ENCODE measurements at regions not wholly inside any gene's neighbourhood (a gene's known extent, or its start where the extent isn't known, plus 50 kb on each side); places are given as distances from the start of the nearest gene placed in this dataset.
"Not testable (repeated sequence)": the region's sequence is repeated elsewhere in the genome, so short reads cannot be mapped to it uniquely, and the experiment has no call there.

DNA sequence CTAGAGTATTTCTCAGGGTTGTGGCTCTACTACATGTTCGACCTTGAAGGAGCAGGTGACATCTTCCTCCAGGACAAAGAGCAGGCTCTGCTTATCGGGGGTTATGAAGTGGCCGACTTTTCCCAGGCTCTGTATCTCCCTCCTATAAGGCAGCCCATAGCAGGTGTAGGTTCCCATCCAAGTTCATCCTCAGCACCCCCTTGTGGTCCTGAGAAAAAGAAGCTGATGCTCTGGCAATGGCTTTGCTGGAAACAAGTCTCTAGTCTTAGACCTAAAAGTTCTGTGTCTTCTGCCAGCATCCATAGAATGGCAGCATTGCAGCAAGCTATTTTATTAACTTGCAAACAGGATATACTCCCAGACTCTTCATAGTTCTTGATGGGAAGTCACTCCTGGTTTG, 836.6 kb upstream of the PRKX start:
- Histone ChIP-seq H3K4me1 (ENCODE audit: control insufficient read depth, extremely low read depth, insufficient read depth, low read length) (no peaks in the 10 kb centered on the region), H3K4me3 (ENCODE audit: control insufficient read depth in 2 of 3, extremely low read depth in 1 of 3, insufficient read depth in 2 of 3, low read depth in 1 of 3, low read length in 3 of 3) (no peak overlapping the region), H3K9me3 (ENCODE audit: control insufficient read depth, low read depth, low read length) (no peaks in the 10 kb centered on the region), H3K9ac (ENCODE audit: control insufficient read depth, extremely low read depth, insufficient read depth, low read length) (no peak overlapping the region), H3K27me3 (ENCODE audit: control insufficient read depth, extremely low read depth, insufficient read depth, low read length) (no peaks in the 10 kb centered on the region), H3K9me1 (ENCODE audit: control insufficient read depth, extremely low read depth, insufficient read depth, low read length) (no peaks in the 10 kb centered on the region), H3K79me2 (ENCODE audit: control insufficient read depth, insufficient read depth, low read length) (no peaks in the 10 kb centered on the region), H2AFZ (ENCODE audit: control insufficient read depth, low read length) (no peak overlapping the region), H3K4me2 (ENCODE audit: control insufficient read depth, extremely low read depth, insufficient read depth, low read depth, low read length) (no peak overlapping the region), H3K36me3 (ENCODE audit: control insufficient read depth in 2 of 2, extremely low read depth in 1 of 2, insufficient read depth in 2 of 2, low read length in 2 of 2) (no peaks in the 10 kb centered on the region), H3K27ac (ENCODE audit: control insufficient read depth, insufficient read depth, low read length) (no peak overlapping the region), H4K20me1 (ENCODE audit: control insufficient read depth, extremely low read depth, insufficient read depth, low read length) (no peaks in the 10 kb centered on the region)
- FAIRE-seq (no peak), DNase-seq (ENCODE audit: low read depth, low spot score) (no peak)
- dilution Hi-C loops (cut with MboI; ENCODE audit: extremely low pct_ligation_motif_present, low sequenced_read_pairs), result no loop called here
- no peak for TF ChIP-seq EZH2 (IDR thresholded peaks at IDR 0.05; ENCODE audit: low read length)
- TF ChIP-seq CTCF (optimal IDR thresholded peaks at IDR 0.05 in 1 of 3, IDR thresholded peaks at IDR 0.05 in 1 of 3, conservative IDR thresholded peaks at IDR 0.05 in 1 of 3; ENCODE audit: extremely low read depth in 1 of 3, insufficient read depth in 2 of 3, low read length in 3 of 3), result peak in 1 of 3 experiments; percentile 5

- no peak overlapping the region for H3K9ac ChIP-seq (ENCODE audit: control insufficient read depth, extremely low read depth, insufficient read depth, low read length)
- no peaks in the 10 kb centered on the region for H4K20me1 ChIP-seq (ENCODE audit: control insufficient read depth, extremely low read depth, insufficient read depth, low read length)
- H3K9me3 ChIP-seq (ENCODE audit: control insufficient read depth, low read depth, low read length), result no peaks in the 10 kb centered on the region
- no peaks in the 10 kb centered on the region for H3K79me2 ChIP-seq (ENCODE audit: control insufficient read depth, insufficient read depth, low read length)
- no peaks in the 10 kb centered on the region for H3K27me3 ChIP-seq (ENCODE audit: control insufficient read depth, extremely low read depth, insufficient read depth, low read length)
- H3K27ac ChIP-seq (ENCODE audit: control insufficient read depth, insufficient read depth, low read length), result no peak overlapping the region
- no peak overlapping the region for H3K4me2 ChIP-seq (ENCODE audit: control insufficient read depth, extremely low read depth, insufficient read depth, low read depth, low read length)
- no peaks in the 10 kb centered on the region for H3K4me1 ChIP-seq (ENCODE audit: control insufficient read depth, extremely low read depth, insufficient read depth, low read length)
- TF ChIP-seq CTCF (optimal IDR thresholded peaks at IDR 0.05 in 1 of 3, IDR thresholded peaks at IDR 0.05 in 1 of 3, conservative IDR thresholded peaks at IDR 0.05 in 1 of 3; ENCODE audit: extremely low read depth in 1 of 3, insufficient read depth in 2 of 3, low read length in 3 of 3) (peak; percentile 80 to 89 (median 82)), EZH2 (IDR thresholded peaks at IDR 0.05; ENCODE audit: low read length) (no peak)
- no peaks in the 10 kb centered on the region for H3K9me1 ChIP-seq (ENCODE audit: control insufficient read depth, extremely low read depth, insufficient read depth, low read length)
- no peaks in the 10 kb centered on the region for H3K36me3 ChIP-seq (ENCODE audit: control insufficient read depth in 2 of 2, extremely low read depth in 1 of 2, insufficient read depth in 2 of 2, low read length in 2 of 2)
- H3K4me3 ChIP-seq (ENCODE audit: control insufficient read depth in 2 of 3, extremely low read depth in 1 of 3, insufficient read depth in 2 of 3, low read depth in 1 of 3, low read length in 3 of 3), result no peak overlapping the region
- dilution Hi-C loops (cut with MboI; ENCODE audit: extremely low pct_ligation_motif_present, low sequenced_read_pairs), result no loop called here
- no peak overlapping the region for H2AFZ ChIP-seq (ENCODE audit: control insufficient read depth, low read length)
- FAIRE-seq, result peak; percentile 57
- DNase-seq (ENCODE audit: low read depth, low spot score), result peak; percentile 1
These were observed 833.9 kb upstream of the PRKX start for GRCh38 chrX:4547213-4547836.

- H3K79me2 ChIP-seq (ENCODE audit: control insufficient read depth, insufficient read depth, low read length); H3K9ac ChIP-seq (ENCODE audit: control insufficient read depth, extremely low read depth, insufficient read depth, low read length); H3K4me1 ChIP-seq (ENCODE audit: control insufficient read depth, extremely low read depth, insufficient read depth, low read length); H3K4me2 ChIP-seq (ENCODE audit: control insufficient read depth, extremely low read depth, insufficient read depth, low read depth, low read length); H4K20me1 ChIP-seq (ENCODE audit: control insufficient read depth, extremely low read depth, insufficient read depth, low read length); dilution Hi-C loops (cut with MboI; ENCODE audit: extremely low pct_ligation_motif_present, low sequenced_read_pairs); DNase-seq (ENCODE audit: low read depth, low spot score); H3K27me3 ChIP-seq (ENCODE audit: control insufficient read depth, extremely low read depth, insufficient read depth, low read length); FAIRE-seq; H2AFZ ChIP-seq (ENCODE audit: control insufficient read depth, low read length); H3K4me3 ChIP-seq (ENCODE audit: control insufficient read depth in 2 of 3, extremely low read depth in 1 of 3, insufficient read depth in 2 of 3, low read depth in 1 of 3, low read length in 3 of 3); H3K9me1 ChIP-seq (ENCODE audit: control insufficient read depth, extremely low read depth, insufficient read depth, low read length); H3K9me3 ChIP-seq (ENCODE audit: control insufficient read depth, low read depth, low read length); H3K36me3 ChIP-seq (ENCODE audit: control insufficient read depth in 2 of 2, extremely low read depth in 1 of 2, insufficient read depth in 2 of 2, low read length in 2 of 2); H3K27ac ChIP-seq (ENCODE audit: control insufficient read depth, insufficient read depth, low read length): not testable (repeated sequence)
These were observed 832.7 kb upstream of the PRKX start for GRCh38 chrX:4546178-4546577.
